Endodermal cell (in vitro differentiated cells): ENCODE measurements at regions not wholly inside any gene's neighbourhood (a gene's known extent, or its start where the extent isn't known, plus 50 kb on each side); places are given as distances from the start of the nearest gene placed in this dataset.
A peak's percentile ranks its signal among the peaks of the same experiment; 100 is the strongest.

Source experiments
- DNase-seq: peaks from one replicate; pipeline ENCODE4 v3.0.0-alpha.2; 2017
- H3K27ac ChIP-seq: 2 replicates; pipeline ENCODE4 v1.5.1; 2013; ENCODE audit warnings: mild to moderate bottlenecking, low read depth, low read length, moderate library complexity
- H3K27me3 ChIP-seq: 2 replicates; pipeline ENCODE4 v1.6.1; 2013; ENCODE audit warnings: mild to moderate bottlenecking, low read length, moderate library complexity; ENCODE audit not compliant: insufficient read depth, control insufficient read depth, poor library complexity, severe bottlenecking
- H3K36me3 ChIP-seq: 2 replicates; pipeline ENCODE4 v1.7.0; 2013; ENCODE audit warnings: mild to moderate bottlenecking, low read length, moderate library complexity; ENCODE audit not compliant: control insufficient read depth, insufficient read depth
- H3K4me1 ChIP-seq: one replicate; pipeline ENCODE4 v1.7.0; 2013; ENCODE audit warnings: low read length; ENCODE audit not compliant: control insufficient read depth, insufficient read depth
- H3K4me3 ChIP-seq: 2 replicates; pipeline ENCODE4 v1.5.1; 2013; ENCODE audit warnings: mild to moderate bottlenecking, low read length, moderate library complexity
- H3K9ac ChIP-seq: 2 replicates; pipeline ENCODE4 v1.6.1; 2013; ENCODE audit warnings: mild to moderate bottlenecking, low read length, moderate library complexity; ENCODE audit not compliant: poor library complexity, severe bottlenecking; ENCODE audit errors: extremely low read depth
- H3K9me3 ChIP-seq: 2 replicates; pipeline ENCODE4 v1.6.1; 2013; ENCODE audit warnings: mild to moderate bottlenecking, low read length, moderate library complexity; ENCODE audit not compliant: control insufficient read depth
- H3K27ac Mint-ChIP-seq: 2 replicates; pipeline ENCODE4 v1.8.0; 2020; ENCODE audit warnings: mixed read lengths
- H3K27me3 Mint-ChIP-seq: 2 replicates; pipeline ENCODE4 v1.8.0; 2021; ENCODE audit warnings: mild to moderate bottlenecking, mixed read lengths; ENCODE audit not compliant: insufficient read depth
- H3K36me3 Mint-ChIP-seq: 2 replicates; pipeline ENCODE4 v1.8.0; 2020; ENCODE audit warnings: low read depth, mixed read lengths
- H3K4me1 Mint-ChIP-seq: 2 replicates; pipeline ENCODE4 v1.8.0; 2020; ENCODE audit warnings: mixed read lengths
- H3K4me3 Mint-ChIP-seq: 2 replicates; pipeline ENCODE4 v1.8.0; 2020; ENCODE audit warnings: mild to moderate bottlenecking, moderate library complexity, mixed read lengths
- H3K9me3 Mint-ChIP-seq: 2 replicates; pipeline ENCODE4 v1.8.0; 2020; ENCODE audit warnings: mild to moderate bottlenecking, mixed read lengths
- WGBS, 2 experiments: methylation state at CpG; one replicate each; pipeline versions ENCODE4 v1.1.5 to v1.1.7; 2013; ENCODE audit warnings: missing lambda C conversion rate in 2 of 2, mixed read lengths in 1 of 2; ENCODE audit not compliant: insufficient coverage in 1 of 2, insufficient read length in 1 of 2; 5-methylcytosine and 5-hydroxymethylcytosine counted together
- TF ChIP-seq, protein P1 (sequence below): fragments of 200-600 bp; sonication (generic); conservative IDR thresholded peaks from 2 replicates; pipeline ENCODE4 v1.5.0; 2021; ENCODE audit warnings: antibody characterized with exemption, mild to moderate bottlenecking

GRCh38 chr1:229213797-229214196, 57.1 kb upstream of the RAB4A start:
- 85% methylated on average over 2 of the region's 2 CpGs; no CpG with 5 or more reads in 1 of the 2 experiments for WGBS, 2 experiments
- Mint-ChIP-seq H3K4me1 (peaks cover 11% of the 10 kb centered on the region), H3K27me3 (no peaks in the 10 kb centered on the region), H3K36me3 (no peaks in the 10 kb centered on the region), H3K4me3 (no peak overlapping the region), H3K9me3 (no peaks in the 10 kb centered on the region), H3K27ac (no peak overlapping the region)
- Histone ChIP-seq H3K4me1 (no peaks in the 10 kb centered on the region), H3K4me3 (no peak overlapping the region), H3K27ac (no peak overlapping the region), H3K36me3 (no peaks in the 10 kb centered on the region), H3K9ac (no peak overlapping the region), H3K9me3 (no peaks in the 10 kb centered on the region), H3K27me3 (no peaks in the 10 kb centered on the region)
- DNase-seq = no peak
- TF ChIP-seq, protein P1, sequence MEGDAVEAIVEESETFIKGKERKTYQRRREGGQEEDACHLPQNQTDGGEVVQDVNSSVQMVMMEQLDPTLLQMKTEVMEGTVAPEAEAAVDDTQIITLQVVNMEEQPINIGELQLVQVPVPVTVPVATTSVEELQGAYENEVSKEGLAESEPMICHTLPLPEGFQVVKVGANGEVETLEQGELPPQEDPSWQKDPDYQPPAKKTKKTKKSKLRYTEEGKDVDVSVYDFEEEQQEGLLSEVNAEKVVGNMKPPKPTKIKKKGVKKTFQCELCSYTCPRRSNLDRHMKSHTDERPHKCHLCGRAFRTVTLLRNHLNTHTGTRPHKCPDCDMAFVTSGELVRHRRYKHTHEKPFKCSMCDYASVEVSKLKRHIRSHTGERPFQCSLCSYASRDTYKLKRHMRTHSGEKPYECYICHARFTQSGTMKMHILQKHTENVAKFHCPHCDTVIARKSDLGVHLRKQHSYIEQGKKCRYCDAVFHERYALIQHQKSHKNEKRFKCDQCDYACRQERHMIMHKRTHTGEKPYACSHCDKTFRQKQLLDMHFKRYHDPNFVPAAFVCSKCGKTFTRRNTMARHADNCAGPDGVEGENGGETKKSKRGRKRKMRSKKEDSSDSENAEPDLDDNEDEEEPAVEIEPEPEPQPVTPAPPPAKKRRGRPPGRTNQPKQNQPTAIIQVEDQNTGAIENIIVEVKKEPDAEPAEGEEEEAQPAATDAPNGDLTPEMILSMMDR = no peak

- DNase-seq = peak; percentile 56
- 75 to 82% methylated on average over 5 to 8 of the region's 8 CpGs for WGBS, 2 experiments
- Histone ChIP-seq H3K36me3 (no peaks in the 10 kb centered on the region), H3K4me3 (no peak overlapping the region), H3K9ac (no peak overlapping the region), H3K9me3 (no peaks in the 10 kb centered on the region), H3K27ac (no peak overlapping the region), H3K4me1 (no peaks in the 10 kb centered on the region), H3K27me3 (no peaks in the 10 kb centered on the region)
- H3K36me3 Mint-ChIP-seq = no peaks in the 10 kb centered on the region
- H3K9me3 Mint-ChIP-seq = no peaks in the 10 kb centered on the region
- no peaks in the 10 kb centered on the region for H3K27me3 Mint-ChIP-seq
- no peak overlapping the region for H3K4me3 Mint-ChIP-seq
- H3K4me1 Mint-ChIP-seq = peaks cover 6% of the 10 kb centered on the region
- TF ChIP-seq, protein P1 = peak; percentile 52
- H3K27ac Mint-ChIP-seq = no peak overlapping the region
These were observed 53.2 kb upstream of the RAB4A start for GRCh38 chr1:229217716-229218115.

DNA sequence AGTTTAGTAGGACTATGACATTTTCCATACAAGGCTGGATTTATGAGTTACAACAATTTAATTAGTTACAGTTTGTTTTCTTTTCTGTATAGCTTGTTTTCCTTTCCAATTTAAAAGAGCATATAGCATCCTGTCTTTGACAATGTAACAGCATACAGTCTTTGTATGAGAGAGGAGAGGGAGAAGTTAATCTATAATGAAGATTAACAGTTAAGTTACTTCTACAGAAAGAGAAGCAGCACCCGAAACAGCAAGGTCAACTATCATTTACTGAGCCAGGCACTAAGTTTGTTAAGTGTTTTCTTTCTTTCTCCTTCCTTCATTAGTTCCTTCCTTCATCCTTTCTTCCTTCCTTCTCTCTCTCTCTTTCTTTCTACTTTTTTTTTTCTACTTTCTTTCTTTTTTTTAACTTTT, 52.3 kb upstream of the RAB4A start:
- no peak overlapping the region for H3K27ac Mint-ChIP-seq
- peaks cover 7% of the 10 kb centered on the region for H3K4me1 Mint-ChIP-seq
- no peak overlapping the region for H3K9ac ChIP-seq
- no peak overlapping the region for H3K4me3 Mint-ChIP-seq
- no peak for DNase-seq
- H3K4me1 ChIP-seq = no peaks in the 10 kb centered on the region
- no peaks in the 10 kb centered on the region for H3K9me3 ChIP-seq
- H3K9me3 Mint-ChIP-seq = no peaks in the 10 kb centered on the region
- no peak overlapping the region for H3K4me3 ChIP-seq
- TF ChIP-seq, protein P1 = no peak
- H3K27me3 Mint-ChIP-seq = no peaks in the 10 kb centered on the region
- H3K36me3 Mint-ChIP-seq = no peaks in the 10 kb centered on the region
- no peaks in the 10 kb centered on the region for H3K27me3 ChIP-seq
- WGBS, 2 experiments = 75 to 90% methylated on average over 1 of the region's 1 CpG
- no peak overlapping the region for H3K27ac ChIP-seq
- H3K36me3 ChIP-seq = no peaks in the 10 kb centered on the region
